ENCODE measurements at regions not wholly inside any gene's neighbourhood (a gene's known extent, or its start where the extent isn't known, plus 50 kb on each side); places are given as distances from the start of the nearest gene placed in this dataset.

DNA sequence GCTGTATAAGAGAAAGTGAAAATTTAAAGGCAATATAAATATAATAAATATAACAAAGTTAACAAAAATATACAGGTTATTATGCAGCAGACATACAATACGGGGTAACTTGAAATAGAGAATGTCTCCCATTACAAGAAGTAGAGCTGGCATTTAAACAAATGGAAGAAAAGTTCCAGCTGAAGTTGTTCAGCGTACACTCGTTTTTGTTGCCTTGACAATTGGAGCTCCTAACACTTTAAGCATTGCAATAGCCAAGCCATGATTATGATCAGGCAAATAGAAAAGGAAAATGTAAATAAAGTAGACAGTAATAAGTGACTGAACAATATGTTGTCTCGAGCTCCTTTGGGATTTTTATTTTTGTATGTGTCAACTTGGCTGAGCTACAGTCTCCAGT lies 737.8 kb upstream of the CELF2 start:
- TF ChIP-seq TAF1 (IDR thresholded peaks at IDR 0.05; ENCODE audit: borderline replicate concordance, low read depth, low read length) (no peak), POLR2A (IDR thresholded peaks at IDR 0.05; ENCODE audit: low read depth, low read length) (no peak)
